ENCODE measurements at regions not wholly inside any gene's neighbourhood (a gene's known extent, or its start where the extent isn't known, plus 50 kb on each side); places are given as distances from the start of the nearest gene placed in this dataset.

GRCh38 chr22:40121461-40121860 lies 56.3 kb upstream of the TNRC6B start:
- Histone ChIP-seq H3K36me3 (peaks cover 0 to 39% (median 18%) of the 10 kb centered on the region in 4 donors), H3K27me3 (no peaks in the 10 kb centered on the region), H3K27ac (no peak overlapping the region), H3K9me3 (no peaks in the 10 kb centered on the region), H3K4me3 (no peak overlapping the region), H3K4me1 (peaks cover 0 to 17% (median 8%) of the 10 kb centered on the region in 4 donors)
- TF ChIP-seq POLR2AphosphoS5 (IDR thresholded peaks at IDR 0.05) (no peak), POLR2A (IDR thresholded peaks at IDR 0.05) (no peak), EP300 (IDR thresholded peaks at IDR 0.05) (no peak)
- TF ChIP-seq, protein P1, sequence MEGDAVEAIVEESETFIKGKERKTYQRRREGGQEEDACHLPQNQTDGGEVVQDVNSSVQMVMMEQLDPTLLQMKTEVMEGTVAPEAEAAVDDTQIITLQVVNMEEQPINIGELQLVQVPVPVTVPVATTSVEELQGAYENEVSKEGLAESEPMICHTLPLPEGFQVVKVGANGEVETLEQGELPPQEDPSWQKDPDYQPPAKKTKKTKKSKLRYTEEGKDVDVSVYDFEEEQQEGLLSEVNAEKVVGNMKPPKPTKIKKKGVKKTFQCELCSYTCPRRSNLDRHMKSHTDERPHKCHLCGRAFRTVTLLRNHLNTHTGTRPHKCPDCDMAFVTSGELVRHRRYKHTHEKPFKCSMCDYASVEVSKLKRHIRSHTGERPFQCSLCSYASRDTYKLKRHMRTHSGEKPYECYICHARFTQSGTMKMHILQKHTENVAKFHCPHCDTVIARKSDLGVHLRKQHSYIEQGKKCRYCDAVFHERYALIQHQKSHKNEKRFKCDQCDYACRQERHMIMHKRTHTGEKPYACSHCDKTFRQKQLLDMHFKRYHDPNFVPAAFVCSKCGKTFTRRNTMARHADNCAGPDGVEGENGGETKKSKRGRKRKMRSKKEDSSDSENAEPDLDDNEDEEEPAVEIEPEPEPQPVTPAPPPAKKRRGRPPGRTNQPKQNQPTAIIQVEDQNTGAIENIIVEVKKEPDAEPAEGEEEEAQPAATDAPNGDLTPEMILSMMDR (IDR thresholded peaks at IDR 0.05) = no peak
- DNase-seq = peak; percentile 27 to 66
- WGBS, 5 donors = 76 to 89% (median 78%) methylated on average over 6 of the region's 6 CpGs
- intact Hi-C loops (cut with DNase I; ENCODE audit: low total_unique reads) = no loop called here

- TF ChIP-seq POLR2AphosphoS5 (IDR thresholded peaks at IDR 0.05) = no peak
- TF ChIP-seq, protein P1 (IDR thresholded peaks at IDR 0.05) = no peak
- TF ChIP-seq EP300 (IDR thresholded peaks at IDR 0.05) = no peak
- no peak for TF ChIP-seq POLR2A (IDR thresholded peaks at IDR 0.05)
- 94 to 98% (median 98%) methylated on average over 5 of the region's 5 CpGs for WGBS, 5 donors
- peaks cover 0 to 11% (median 4%) of the 10 kb centered on the region in 4 donors for H3K4me1 ChIP-seq
- no peaks in the 10 kb centered on the region for H3K27me3 ChIP-seq
- no peak overlapping the region for H3K27ac ChIP-seq
- H3K4me3 ChIP-seq = no peak overlapping the region
- H3K36me3 ChIP-seq = peaks cover 0 to 51% (median 29%) of the 10 kb centered on the region in 4 donors
- H3K9me3 ChIP-seq = no peaks in the 10 kb centered on the region
- intact Hi-C loops (cut with DNase I; ENCODE audit: low total_unique reads) = no loop called here
- no peak for DNase-seq
These were observed 54.9 kb upstream of the TNRC6B start for GRCh38 chr22:40122792-40123191.

DNA sequence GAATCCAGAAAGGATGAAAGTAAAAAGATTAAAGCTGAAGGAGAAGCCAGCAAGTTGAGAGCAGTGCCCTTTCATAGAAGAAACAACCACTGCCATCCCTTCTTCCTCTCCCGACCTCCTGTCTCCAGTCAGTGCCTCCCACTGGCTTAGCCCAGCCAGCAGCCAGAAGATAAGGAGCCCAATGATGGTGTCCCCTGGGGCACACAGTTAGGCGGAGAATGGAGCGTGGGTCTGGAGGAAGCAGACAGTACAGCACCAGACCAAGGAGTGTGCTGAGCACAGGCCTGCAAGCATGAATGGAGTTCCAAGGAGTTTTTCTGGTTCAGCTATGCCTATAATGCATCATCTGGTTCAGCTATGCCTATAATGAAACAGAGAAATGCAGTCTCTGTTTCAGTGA lies 54.3 kb upstream of the TNRC6B start:
- Histone ChIP-seq H3K4me3 (no peak overlapping the region), H3K27me3 (no peaks in the 10 kb centered on the region), H3K4me1 (peaks cover 0 to 11% (median 4%) of the 10 kb centered on the region in 4 donors), H3K27ac (no peak overlapping the region), H3K9me3 (no peaks in the 10 kb centered on the region), H3K36me3 (peaks cover 0 to 57% (median 35%) of the 10 kb centered on the region in 4 donors)
- TF ChIP-seq POLR2A (IDR thresholded peaks at IDR 0.05) = no peak
- TF ChIP-seq POLR2AphosphoS5 (IDR thresholded peaks at IDR 0.05) = no peak
- TF ChIP-seq, protein P1 (IDR thresholded peaks at IDR 0.05) = no peak
- DNase-seq = peak in 1 of 2 donors; percentile 42
- WGBS, 5 donors = 62 to 90% (median 84%) methylated on average over 3 of the region's 3 CpGs
- intact Hi-C loops (cut with DNase I; ENCODE audit: low total_unique reads) = no loop called here
